ENCODE measurements at regions not wholly inside any gene's neighbourhood (a gene's known extent, or its start where the extent isn't known, plus 50 kb on each side); places are given as distances from the start of the nearest gene placed in this dataset.

DNA sequence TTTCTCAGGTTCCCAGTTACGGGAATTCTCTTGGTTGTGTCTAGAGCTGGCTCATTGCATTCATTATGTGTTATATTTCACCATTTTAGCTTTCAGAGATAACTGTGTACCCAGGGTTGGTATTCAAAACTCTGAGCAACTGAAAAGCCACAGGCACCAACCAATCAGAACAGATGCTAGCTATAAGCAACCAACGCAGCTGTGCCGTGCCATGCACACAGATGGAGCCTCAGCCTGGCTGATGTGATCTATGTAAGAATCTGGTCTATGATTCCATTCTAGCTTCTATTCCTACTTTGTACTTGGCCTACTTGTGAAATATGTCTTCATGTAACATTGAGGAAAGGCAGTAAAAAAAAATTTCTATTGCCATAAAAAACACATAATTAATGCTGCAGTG lies 95.0 kb upstream of the CCDC80 start:
- TF ChIP-seq ARNTL (CRISPR knock-in tag; IDR thresholded peaks at IDR 0.05; ENCODE audit: borderline replicate concordance, low read depth) (no peak), TOX (CRISPR knock-in tag; IDR thresholded peaks at IDR 0.05; ENCODE audit: borderline replicate concordance) (no peak), PATZ1 (CRISPR knock-in tag; IDR thresholded peaks at IDR 0.05; ENCODE audit: borderline replicate concordance) (no peak), ZFP3 (CRISPR knock-in tag; IDR thresholded peaks at IDR 0.05) (no peak), ZFP30 (CRISPR knock-in tag; IDR thresholded peaks at IDR 0.05) (no peak), POU6F1 (CRISPR knock-in tag; IDR thresholded peaks at IDR 0.05; ENCODE audit: borderline replicate concordance, low read depth) (no peak), TCF4 (CRISPR knock-in tag; IDR thresholded peaks at IDR 0.05; ENCODE audit: borderline replicate concordance) (no peak)
- TF ChIP-seq, protein P1, sequence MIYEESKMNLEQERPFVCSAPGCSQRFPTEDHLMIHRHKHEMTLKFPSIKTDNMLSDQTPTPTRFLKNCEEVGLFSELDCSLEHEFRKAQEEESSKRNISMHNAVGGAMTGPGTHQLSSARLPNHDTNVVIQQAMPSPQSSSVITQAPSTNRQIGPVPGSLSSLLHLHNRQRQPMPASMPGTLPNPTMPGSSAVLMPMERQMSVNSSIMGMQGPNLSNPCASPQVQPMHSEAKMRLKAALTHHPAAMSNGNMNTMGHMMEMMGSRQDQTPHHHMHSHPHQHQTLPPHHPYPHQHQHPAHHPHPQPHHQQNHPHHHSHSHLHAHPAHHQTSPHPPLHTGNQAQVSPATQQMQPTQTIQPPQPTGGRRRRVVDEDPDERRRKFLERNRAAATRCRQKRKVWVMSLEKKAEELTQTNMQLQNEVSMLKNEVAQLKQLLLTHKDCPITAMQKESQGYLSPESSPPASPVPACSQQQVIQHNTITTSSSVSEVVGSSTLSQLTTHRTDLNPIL (CRISPR knock-in tag; IDR thresholded peaks at IDR 0.05; ENCODE audit: low read depth) = no peak
